Kidney capillary endothelial cell (primary cell): ENCODE measurements at regions not wholly inside any gene's neighbourhood (a gene's known extent, or its start where the extent isn't known, plus 50 kb on each side); places are given as distances from the start of the nearest gene placed in this dataset.
"Not testable (repeated sequence)": the region's sequence is repeated elsewhere in the genome, so short reads cannot be mapped to it uniquely, and the experiment has no call there.

ENCODE experiments used
- DNase-seq: peaks from one replicate; pipeline ENCODE4 v3.0.0-alpha.2; 2018; ENCODE audit warnings: low spot score

GRCh38 chr11:87539596-87539995, 501.9 kb downstream of the TMEM135 start:
- DNase-seq: no peak

DNA sequence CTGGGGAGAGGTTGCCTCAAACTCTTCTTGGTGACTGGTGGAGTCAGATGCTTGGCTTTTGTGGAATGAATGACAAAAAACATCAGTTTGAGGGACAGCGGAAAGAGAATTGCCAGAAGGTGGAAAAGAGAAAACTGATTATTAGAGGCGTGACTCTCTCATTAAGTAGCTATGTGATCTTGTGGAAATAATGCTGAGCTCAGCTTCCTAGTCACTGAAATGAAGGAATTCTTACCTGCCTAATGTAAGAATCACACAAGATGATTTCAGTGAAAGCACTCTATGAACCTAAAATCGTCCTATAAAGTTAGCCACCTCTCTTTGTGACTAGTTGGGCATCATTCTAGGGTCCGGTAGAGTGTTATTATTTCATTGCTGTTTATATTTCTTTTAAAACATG, 498.8 kb downstream of the TMEM135 start:
- no peak for DNase-seq

DNA sequence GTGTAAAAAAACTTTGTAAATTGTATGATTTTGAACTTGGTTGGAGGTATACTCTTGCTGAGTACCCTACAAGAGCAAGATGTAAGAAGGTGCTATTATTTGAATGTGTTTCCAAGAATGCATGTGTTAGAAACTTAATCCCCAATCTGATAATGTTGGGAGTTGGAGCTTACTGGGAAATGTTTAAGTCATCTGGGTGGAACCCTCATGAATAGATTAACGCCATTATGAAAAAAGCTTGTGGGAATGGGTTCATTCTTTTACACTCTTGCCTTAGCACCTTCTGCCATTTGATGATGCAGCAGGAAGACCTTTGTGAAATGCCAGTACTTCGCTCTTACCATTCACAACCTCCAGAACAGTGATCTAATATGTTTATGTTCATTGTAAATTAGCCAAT, 498.3 kb downstream of the TMEM135 start:
- DNase-seq: no peak

- no peak for DNase-seq
These were observed 497.8 kb downstream of the TMEM135 start for GRCh38 chr11:87535513-87535912.

GRCh38 chr11:87531835-87532234, 494.1 kb downstream of the TMEM135 start:
- DNase-seq: not testable (repeated sequence)

DNA sequence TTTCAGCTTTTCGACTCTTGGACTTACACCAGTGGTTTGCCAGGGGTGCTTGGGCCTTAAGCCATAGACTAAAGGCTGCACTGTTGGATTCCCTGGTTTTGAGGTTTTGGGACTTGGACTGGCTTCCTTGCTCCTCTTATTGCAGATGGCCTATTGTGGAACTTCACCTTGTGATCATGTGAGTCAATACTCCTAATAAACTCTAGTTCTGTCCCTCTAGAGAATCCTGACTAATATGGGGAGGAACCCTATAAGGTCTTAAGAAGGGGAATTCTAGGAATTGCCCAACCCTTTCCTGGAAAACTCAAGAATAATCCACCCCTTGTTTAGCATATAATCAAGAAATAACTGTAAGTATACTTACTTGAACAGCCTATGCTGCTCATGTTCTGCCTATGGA, 491.8 kb downstream of the TMEM135 start:
- DNase-seq: no peak

GRCh38 chr11:87528752-87529151, 491.0 kb downstream of the TMEM135 start:
- no peak for DNase-seq

- no peak for DNase-seq
These were observed 485.5 kb downstream of the TMEM135 start for GRCh38 chr11:87523276-87523675.

DNA sequence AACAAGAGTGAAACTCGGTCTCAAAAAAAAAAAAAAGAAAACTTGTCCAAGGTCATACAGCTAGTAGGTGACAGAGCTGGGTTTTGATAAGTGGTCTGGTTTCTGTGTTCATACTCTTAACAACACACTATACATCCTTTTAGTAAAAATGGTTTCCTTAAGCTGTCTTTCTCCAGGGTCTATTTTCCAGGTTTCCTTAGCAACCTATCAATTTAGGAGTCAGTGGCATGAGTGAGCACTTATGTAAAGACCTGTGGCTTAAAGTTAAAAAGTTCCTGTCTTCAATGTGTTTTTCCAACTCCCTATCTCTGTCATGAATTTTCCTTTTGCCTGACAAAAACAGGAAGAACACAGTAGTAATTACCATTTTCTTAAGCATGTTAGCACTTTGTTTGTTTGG, 480.5 kb downstream of the TMEM135 start:
- no peak for DNase-seq

DNA sequence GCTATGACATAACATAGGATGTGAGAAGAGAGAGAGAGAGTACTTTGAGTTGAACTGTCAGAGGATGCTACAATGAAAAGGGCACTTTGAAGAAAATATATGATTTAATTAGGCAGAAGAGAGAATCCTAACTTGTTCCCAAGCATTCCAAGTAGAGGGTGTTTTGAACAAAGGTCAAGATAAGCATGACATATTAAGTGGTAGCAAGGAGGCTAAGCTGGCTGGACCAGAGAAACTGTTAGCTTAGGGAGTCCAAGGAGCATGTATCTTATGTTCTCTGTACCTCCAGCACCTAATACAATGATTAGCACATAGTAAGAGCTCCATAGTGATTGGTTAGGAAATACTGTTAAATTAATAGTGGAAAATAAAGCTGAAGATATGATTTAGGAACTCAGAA, 479.6 kb downstream of the TMEM135 start:
- no peak for DNase-seq

GRCh38 chr11:87507722-87508121, 470.0 kb downstream of the TMEM135 start:
- not testable (repeated sequence) for DNase-seq

DNA sequence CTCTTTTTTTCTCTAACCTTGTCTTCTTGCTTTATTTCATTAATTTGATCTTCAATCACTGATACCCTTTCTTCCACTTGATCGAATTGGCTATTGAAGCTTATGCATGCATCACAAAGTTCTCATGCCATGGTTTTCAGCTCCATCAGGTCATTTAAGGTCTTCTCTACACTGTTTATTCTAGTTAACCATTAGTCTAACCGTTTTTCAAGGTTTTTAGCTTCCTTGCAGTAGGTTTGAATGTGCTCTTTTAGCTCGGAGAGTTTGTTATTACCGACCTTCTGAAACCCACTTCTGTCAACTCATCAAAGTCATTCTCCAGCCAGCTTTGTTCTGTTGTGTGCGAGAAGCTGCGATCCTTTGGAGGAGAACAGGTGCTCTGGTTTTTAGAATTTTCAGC, 469.2 kb downstream of the TMEM135 start:
- DNase-seq: not testable (repeated sequence)

DNA sequence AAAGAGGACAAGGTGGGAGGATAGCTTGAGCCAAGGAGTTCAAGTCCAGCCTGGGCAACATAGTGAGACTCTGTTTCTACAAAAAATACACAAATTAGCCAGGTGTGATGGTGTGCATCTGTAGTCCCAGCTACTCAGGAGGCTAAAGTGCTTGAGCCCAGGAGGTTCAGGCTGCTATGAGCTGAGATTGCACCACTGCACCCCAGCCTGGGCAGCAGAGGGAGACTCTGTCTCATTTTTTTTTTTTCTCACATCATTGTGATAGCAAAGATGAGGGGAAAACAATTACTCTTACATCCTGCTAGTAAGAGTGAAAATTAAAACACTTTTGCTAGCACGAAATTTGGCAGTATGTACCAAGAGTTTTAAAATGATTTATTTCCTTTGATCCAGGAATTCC, 463.7 kb downstream of the TMEM135 start:
- no peak for DNase-seq

GRCh38 chr11:87494936-87495335, 457.2 kb downstream of the TMEM135 start:
- not testable (repeated sequence) for DNase-seq

GRCh38 chr11:87494026-87494425, 456.3 kb downstream of the TMEM135 start:
- DNase-seq: not testable (repeated sequence)

GRCh38 chr11:87493516-87493915, 455.8 kb downstream of the TMEM135 start:
- no peak for DNase-seq

GRCh38 chr11:87491381-87491780, 453.6 kb downstream of the TMEM135 start:
- no peak for DNase-seq

DNA sequence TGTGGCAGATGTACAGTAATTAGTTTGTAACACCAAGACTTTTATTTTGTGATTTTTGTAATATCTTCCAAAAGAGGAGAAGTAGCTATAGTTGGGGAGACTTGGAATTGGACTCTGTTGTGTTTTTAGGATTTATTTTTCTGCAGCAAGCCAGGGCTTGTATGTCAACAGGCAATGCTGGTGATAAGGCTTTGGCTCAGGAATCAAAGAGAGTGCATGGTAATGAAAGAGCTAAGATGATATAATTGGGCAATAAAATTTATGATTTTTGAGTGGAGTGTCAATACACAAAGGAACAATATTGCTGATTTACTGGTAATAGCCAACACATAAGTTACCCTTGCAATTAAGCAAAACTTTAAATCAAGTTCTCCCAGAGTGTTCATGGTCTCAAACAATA, 452.9 kb downstream of the TMEM135 start:
- no peak for DNase-seq

DNA sequence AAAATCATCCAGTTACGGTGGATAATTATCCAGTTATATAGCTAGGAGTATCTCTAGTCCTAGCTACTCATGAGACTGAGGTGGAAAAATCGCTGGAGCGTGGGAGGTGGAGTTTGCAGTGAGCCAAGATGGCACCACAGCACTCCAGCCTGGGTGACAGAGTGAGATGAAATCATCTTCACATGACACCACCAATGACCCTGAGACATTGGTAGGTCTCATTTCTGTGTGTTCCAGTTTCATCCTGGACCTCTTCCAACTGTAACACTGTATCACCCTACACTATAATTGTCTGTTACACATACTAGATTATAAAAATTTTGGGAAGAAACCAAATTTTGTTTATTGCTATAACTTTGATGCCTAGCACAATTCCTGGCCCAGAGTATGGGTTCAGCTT, 446.8 kb downstream of the TMEM135 start:
- no peak for DNase-seq

- no peak for DNase-seq
These were observed 439.6 kb downstream of the TMEM135 start for GRCh38 chr11:87477321-87477720.

- DNase-seq: no peak
These were observed 435.4 kb downstream of the TMEM135 start for GRCh38 chr11:87473174-87473573.

DNA sequence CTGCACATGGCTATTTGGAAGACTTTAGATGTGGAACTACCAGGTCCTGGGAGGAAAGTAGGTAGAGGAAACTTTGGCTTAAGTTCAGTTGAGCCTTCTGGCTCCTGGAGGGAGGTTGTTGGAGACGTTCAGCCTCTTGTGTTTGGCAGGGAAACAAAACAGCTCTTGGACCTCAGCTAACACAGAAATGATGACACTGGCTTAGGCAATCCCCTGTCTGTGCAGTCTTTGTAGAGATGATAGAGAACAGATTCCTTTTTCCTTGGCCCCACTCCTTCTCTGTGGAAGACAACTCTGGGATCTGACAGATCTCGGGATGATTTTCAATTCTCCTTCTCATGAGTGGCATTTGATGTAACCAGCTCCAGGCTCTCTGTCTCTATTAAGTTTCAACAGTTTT, 428.5 kb downstream of the TMEM135 start:
- DNase-seq: no peak

GRCh38 chr11:87465716-87466115, 428.0 kb downstream of the TMEM135 start:
- peak; percentile 3 for DNase-seq

DNA sequence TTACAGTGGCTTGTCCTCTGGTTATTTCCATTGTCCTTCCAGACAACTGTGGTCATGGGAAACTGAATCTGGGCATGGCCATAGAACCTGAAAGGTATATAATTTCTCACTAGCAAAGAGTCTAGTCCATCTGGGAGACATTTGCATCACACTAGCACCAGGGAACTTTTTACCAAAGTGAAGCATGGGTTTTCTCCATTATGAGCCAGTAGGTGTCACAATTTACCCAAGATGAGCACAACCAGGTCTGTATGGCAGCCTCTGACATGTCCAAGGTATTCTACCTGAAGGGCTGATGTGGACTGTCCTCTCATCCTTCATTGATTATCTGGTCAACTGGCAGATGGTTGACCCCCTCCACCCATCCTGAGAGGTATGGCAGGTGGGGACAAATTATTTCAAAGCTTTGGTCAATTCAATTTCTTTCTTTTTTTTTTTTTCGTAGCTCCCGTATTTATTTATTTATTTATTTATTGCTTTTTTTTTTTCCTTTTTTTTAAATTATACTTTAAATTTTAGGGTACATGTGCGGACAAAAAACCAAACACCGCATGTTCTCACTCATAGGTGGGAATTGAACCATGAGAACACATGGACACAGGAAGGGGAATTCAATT, 425.9 kb downstream of the TMEM135 start:
- DNase-seq: peak; percentile 22

DNA sequence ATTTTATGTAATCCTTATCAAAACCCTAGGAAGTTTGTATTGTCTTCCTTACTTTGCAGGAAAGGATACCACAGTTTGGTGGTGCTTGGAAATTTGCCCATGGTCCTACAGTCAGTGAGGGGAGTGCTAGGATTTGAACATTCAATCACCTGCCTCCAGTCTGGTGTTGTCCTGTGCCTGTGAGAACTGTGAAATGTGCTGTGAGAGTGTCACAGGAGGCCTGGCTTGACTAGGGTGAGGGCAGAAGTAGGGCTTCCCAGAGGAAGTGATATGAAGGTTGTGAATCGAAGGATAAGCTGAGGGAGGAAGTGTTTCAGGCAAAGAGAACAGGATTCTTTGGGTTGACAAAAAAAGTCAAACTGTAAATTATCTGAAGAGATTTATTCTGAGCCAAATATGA, 424.4 kb downstream of the TMEM135 start:
- no peak for DNase-seq
